Adrenal gland (tissue), 9 donors: ENCODE measurements at regions not wholly inside any gene's neighbourhood (a gene's known extent, or its start where the extent isn't known, plus 50 kb on each side); places are given as distances from the start of the nearest gene placed in this dataset.

ENCODE experiments used
- DNase-seq, 7 donors: peaks; one replicate each; pipeline ENCODE4 v3.0.0-alpha.2; 2019 to 2020
- H3K27ac ChIP-seq, 5 donors: fragments of 200-600 bp; sonication (generic) in 4 of 5; 1 replicate in 3 of 5; 2 replicates in 2 of 5; pipeline versions ENCODE4 v1.5.1 to v1.8.0; 2016 to 2020; ENCODE audit warnings: mild to moderate bottlenecking in 1 of 5
- H3K27me3 ChIP-seq: fragments of 200-600 bp; 2 replicates; pipeline ENCODE4 v1.8.0; 2021
- H3K36me3 ChIP-seq, 2 donors: fragments of 200-600 bp; replicated peaks in 1 of 2; 1 replicate in 1 of 2; 2 replicates in 1 of 2; pipeline versions ENCODE4 v1.5.1 to v1.8.0; 2018 to 2022
- H3K4me1 ChIP-seq, 2 donors: fragments of 200-600 bp; replicated peaks in 1 of 2; 1 replicate in 1 of 2; 2 replicates in 1 of 2; pipeline versions ENCODE4 v1.5.1 to v1.8.0; 2018 to 2021
- H3K4me3 ChIP-seq, 4 donors: fragments of 200-600 bp; sonication (generic) in 3 of 4; one replicate each; pipeline ENCODE4 v1.5.1; 2016 to 2018
- H3K9me3 ChIP-seq, 3 donors: fragments of 200-600 bp; sonication (generic) in 1 of 3; replicated peaks in 1 of 3; 1 replicate in 2 of 3; 2 replicates in 1 of 3; pipeline versions ENCODE4 v1.5.1 to v1.8.0; 2016 to 2021
- POLR2A ChIP-seq, 2 donors: fragments of 450-650 bp; IDR thresholded peaks; one replicate each; pipeline ENCODE4 v1.6.1; 2017; ENCODE audit warnings: antibody characterized with exemption in 2 of 2, mild to moderate bottlenecking in 2 of 2, moderate library complexity in 1 of 2
- WGBS, 4 donors: extraction: QIAGEN DNeasy Blood & Tissue Kit in 2 of 4; methylation state at CpG; one replicate each; pipeline versions ENCODE4 v1.1.5 to v1.1.7; 2013 to 2017; 5-methylcytosine and 5-hydroxymethylcytosine counted together
- intact Hi-C, 2 donors: fragments of 100-400 bp; cut with DNase I; formaldehyde crosslinking; loops; one replicate each; pipeline versions ENCODE4 v1.14.1 to v1.15.0; 2022 to 2023
- TF ChIP-seq, protein P1 (sequence below), 6 experiments: fragments of 450-650 bp in 4 of 6; fragments of 200-600 bp in 2 of 6; sonication (generic) in 1 of 6; IDR thresholded peaks; 1 replicate in 5 of 6; 2 replicates in 1 of 6; pipeline versions ENCODE4 v1.5.1 to v1.8.0; 2016 to 2021; ENCODE audit warnings: antibody characterized with exemption in 6 of 6, mild to moderate bottlenecking in 2 of 6, moderate library complexity in 1 of 6
- donor health status: healthy with polysubstance abuse.
- donor health status: Bipolar disorder and iron deficiency.
- donor health status: DM: yes; HTN: yes; CAD: no.
- donor health status: DM: no; HTN: no; CAD: no.
- donor health status: DM: no; HTN: no; CAD: no.

DNA sequence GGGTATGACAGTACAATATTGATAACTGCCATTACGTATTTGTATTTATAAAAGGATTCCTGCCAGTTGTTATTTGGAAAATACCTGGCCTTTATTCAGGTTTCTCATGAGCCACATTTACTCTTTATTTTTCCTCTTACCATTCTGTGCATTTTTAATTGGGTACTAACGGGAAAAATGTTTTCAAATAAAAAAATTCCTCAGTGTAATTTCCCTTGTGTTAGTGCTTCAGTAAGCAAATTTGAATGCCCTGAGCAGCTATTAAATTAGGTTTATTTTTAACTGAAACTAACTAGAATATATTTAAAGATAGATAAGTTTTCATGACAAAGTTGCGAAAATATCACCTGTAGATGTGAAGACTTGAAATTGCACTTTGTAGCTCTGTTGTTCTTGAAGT, 146.0 kb downstream of the PTCHD4 start:
- no peak overlapping the region for H3K4me3 ChIP-seq
- no peak for DNase-seq
- intact Hi-C loops = no loop called here
- no peak overlapping the region for H3K27ac ChIP-seq
- no peak for TF ChIP-seq POLR2A (IDR thresholded peaks at IDR 0.05)
- TF ChIP-seq, protein P1, sequence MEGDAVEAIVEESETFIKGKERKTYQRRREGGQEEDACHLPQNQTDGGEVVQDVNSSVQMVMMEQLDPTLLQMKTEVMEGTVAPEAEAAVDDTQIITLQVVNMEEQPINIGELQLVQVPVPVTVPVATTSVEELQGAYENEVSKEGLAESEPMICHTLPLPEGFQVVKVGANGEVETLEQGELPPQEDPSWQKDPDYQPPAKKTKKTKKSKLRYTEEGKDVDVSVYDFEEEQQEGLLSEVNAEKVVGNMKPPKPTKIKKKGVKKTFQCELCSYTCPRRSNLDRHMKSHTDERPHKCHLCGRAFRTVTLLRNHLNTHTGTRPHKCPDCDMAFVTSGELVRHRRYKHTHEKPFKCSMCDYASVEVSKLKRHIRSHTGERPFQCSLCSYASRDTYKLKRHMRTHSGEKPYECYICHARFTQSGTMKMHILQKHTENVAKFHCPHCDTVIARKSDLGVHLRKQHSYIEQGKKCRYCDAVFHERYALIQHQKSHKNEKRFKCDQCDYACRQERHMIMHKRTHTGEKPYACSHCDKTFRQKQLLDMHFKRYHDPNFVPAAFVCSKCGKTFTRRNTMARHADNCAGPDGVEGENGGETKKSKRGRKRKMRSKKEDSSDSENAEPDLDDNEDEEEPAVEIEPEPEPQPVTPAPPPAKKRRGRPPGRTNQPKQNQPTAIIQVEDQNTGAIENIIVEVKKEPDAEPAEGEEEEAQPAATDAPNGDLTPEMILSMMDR (IDR thresholded peaks at IDR 0.05) = no peak
- no peaks in the 10 kb centered on the region for H3K4me1 ChIP-seq
- H3K9me3 ChIP-seq = no peaks in the 10 kb centered on the region
- H3K27me3 ChIP-seq = no peaks in the 10 kb centered on the region
- 74 to 77% (median 75%) methylated on average over 3 of the region's 3 CpGs for WGBS, 4 donors
- H3K36me3 ChIP-seq = no peaks in the 10 kb centered on the region

DNA sequence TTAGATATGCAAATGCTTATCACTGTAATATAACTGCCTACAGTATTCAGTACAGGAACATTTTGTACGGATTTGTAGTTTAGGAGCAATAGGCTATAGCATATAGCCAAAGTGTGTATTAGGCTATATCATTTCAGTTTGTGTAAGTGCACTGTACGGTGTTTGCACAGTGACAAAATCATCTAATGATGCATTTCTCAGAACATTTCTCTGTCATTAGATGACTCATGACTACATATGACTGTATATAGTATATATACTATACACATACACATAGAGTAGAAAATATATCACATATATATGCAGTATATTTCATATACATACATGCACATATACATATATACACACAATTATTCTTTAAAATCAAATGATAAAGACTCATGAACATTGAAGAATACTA, 158.4 kb downstream of the PTCHD4 start:
- TF ChIP-seq, protein P1 (IDR thresholded peaks at IDR 0.05) = no peak
- no peak for TF ChIP-seq POLR2A (IDR thresholded peaks at IDR 0.05)
- H3K27ac ChIP-seq = no peak overlapping the region
- no peaks in the 10 kb centered on the region for H3K36me3 ChIP-seq
- no peak for DNase-seq
- H3K4me1 ChIP-seq = no peaks in the 10 kb centered on the region
- no peaks in the 10 kb centered on the region for H3K9me3 ChIP-seq
- H3K4me3 ChIP-seq = no peak overlapping the region
- intact Hi-C loops = no loop called here
- WGBS, 4 donors = 77 to 88% (median 81%) methylated on average over 2 of the region's 2 CpGs
- H3K27me3 ChIP-seq = no peaks in the 10 kb centered on the region

DNA sequence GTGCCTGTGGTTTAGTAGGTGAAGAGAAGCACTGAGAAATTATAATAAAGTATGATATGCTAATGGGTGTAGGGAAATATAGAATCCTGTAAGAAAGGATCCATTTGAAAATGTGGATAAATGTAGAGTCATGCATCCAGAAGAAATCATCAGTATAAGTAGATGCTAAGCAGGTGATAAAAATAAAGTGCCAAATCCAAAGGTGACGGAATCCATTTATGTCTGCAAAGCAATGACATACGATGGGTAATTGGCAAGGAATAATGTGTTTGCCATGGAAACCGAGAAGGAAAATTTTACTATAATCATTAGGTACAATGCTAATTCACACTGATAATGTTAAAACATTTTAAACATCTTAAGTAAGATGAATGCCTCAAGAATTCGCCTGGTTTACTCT, 163.0 kb downstream of the OPN5 start:
- H3K36me3 ChIP-seq = no peaks in the 10 kb centered on the region
- TF ChIP-seq, protein P1 (IDR thresholded peaks at IDR 0.05) = no peak
- TF ChIP-seq POLR2A (IDR thresholded peaks at IDR 0.05) = no peak
- H3K27ac ChIP-seq = no peak overlapping the region
- intact Hi-C loops = no loop called here
- H3K4me3 ChIP-seq = no peak overlapping the region
- H3K27me3 ChIP-seq = no peaks in the 10 kb centered on the region
- DNase-seq = no peak
- WGBS, 4 donors = 59 to 81% (median 73%) methylated on average over 4 of the region's 4 CpGs
- H3K9me3 ChIP-seq = no peaks in the 10 kb centered on the region
- H3K4me1 ChIP-seq = no peaks in the 10 kb centered on the region

DNA sequence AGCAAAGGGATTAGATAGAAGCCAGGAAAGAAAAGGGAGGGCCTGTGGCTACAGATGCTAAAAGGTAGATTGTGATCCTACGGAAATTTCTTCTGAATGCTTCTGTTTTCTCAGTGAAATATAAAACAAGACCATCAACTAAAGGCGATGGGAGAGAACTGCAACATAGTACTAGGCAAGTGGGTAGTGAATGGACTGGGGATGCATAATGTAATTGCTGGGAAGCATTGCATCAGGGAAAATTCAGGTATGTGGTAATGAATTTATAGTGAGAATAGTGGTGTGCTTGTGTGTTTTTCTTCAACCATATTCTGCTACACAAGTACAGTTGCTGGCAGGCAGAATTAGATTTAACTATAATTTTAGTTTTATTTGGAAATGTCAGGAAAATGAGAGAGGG, 156.6 kb downstream of the OPN5 start:
- no peaks in the 10 kb centered on the region for H3K27me3 ChIP-seq
- no peak for DNase-seq
- no peaks in the 10 kb centered on the region for H3K9me3 ChIP-seq
- WGBS, 4 donors = 75 to 83% (median 77%) methylated on average over 2 of the region's 2 CpGs
- intact Hi-C loops = no loop called here
- TF ChIP-seq, protein P1 (IDR thresholded peaks at IDR 0.05) = no peak
- H3K4me1 ChIP-seq = no peaks in the 10 kb centered on the region
- H3K27ac ChIP-seq = no peak overlapping the region
- H3K36me3 ChIP-seq = no peaks in the 10 kb centered on the region
- no peak overlapping the region for H3K4me3 ChIP-seq
